Neural crest cell (in vitro differentiated cells): ENCODE measurements at regions not wholly inside any gene's neighbourhood (a gene's known extent, or its start where the extent isn't known, plus 50 kb on each side); places are given as distances from the start of the nearest gene placed in this dataset.

Experiments
- DNase-seq: peaks from one replicate; pipeline ENCODE4 v3.0.0; 2021; ENCODE audit warnings: low read depth, mixed read lengths, low spot score
- H3K27ac Mint-ChIP-seq: one replicate; pipeline ENCODE4 v1.8.0; 2021; ENCODE audit warnings: mild to moderate bottlenecking, mixed read lengths; ENCODE audit not compliant: unreplicated experiment
- H3K27me3 Mint-ChIP-seq: 2 replicates; pipeline ENCODE4 v1.8.0; 2021; ENCODE audit warnings: low read depth, mild to moderate bottlenecking, mixed read lengths
- H3K36me3 Mint-ChIP-seq: 2 replicates; pipeline ENCODE4 v1.8.0; 2021; ENCODE audit warnings: low read depth, mild to moderate bottlenecking, mixed read lengths
- H3K4me1 Mint-ChIP-seq: 2 replicates; pipeline ENCODE4 v1.8.0; 2021; ENCODE audit warnings: mixed read lengths
- H3K4me3 Mint-ChIP-seq: one replicate; pipeline ENCODE4 v1.8.0; 2021; ENCODE audit warnings: mild to moderate bottlenecking, mixed read lengths
- H3K9me3 Mint-ChIP-seq: 2 replicates; pipeline ENCODE4 v1.8.0; 2021; ENCODE audit warnings: mixed read lengths
- TF ChIP-seq, protein P1 (sequence below): fragments of 200-600 bp; sonication (generic); conservative IDR thresholded peaks from 2 replicates; pipeline ENCODE4 v1.5.0; 2021; ENCODE audit warnings: antibody characterized with exemption, mild to moderate bottlenecking

DNA sequence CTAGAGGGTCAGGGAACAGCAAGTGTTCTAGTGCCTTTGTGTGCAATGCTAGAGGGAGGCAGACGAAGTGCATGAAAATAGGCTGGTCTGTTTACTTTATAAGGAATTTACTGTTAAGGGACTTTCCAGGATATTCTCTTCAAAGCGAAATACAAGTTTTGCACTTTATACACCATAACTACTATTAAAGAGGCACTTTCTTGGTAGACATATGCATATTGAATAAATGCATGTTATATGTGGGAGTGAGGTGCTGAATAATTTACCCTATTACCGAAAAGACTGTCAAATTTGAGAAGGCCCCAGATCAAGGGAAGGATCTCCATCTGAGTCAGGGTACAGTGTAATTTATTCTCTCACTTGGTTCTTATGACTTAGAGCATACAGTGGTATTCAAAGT lies 310.5 kb downstream of the S1PR1 start:
- H3K36me3 Mint-ChIP-seq: no peaks in the 10 kb centered on the region
- no peak for DNase-seq
- H3K27ac Mint-ChIP-seq: no peak overlapping the region
- TF ChIP-seq, protein P1, sequence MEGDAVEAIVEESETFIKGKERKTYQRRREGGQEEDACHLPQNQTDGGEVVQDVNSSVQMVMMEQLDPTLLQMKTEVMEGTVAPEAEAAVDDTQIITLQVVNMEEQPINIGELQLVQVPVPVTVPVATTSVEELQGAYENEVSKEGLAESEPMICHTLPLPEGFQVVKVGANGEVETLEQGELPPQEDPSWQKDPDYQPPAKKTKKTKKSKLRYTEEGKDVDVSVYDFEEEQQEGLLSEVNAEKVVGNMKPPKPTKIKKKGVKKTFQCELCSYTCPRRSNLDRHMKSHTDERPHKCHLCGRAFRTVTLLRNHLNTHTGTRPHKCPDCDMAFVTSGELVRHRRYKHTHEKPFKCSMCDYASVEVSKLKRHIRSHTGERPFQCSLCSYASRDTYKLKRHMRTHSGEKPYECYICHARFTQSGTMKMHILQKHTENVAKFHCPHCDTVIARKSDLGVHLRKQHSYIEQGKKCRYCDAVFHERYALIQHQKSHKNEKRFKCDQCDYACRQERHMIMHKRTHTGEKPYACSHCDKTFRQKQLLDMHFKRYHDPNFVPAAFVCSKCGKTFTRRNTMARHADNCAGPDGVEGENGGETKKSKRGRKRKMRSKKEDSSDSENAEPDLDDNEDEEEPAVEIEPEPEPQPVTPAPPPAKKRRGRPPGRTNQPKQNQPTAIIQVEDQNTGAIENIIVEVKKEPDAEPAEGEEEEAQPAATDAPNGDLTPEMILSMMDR: no peak
- H3K4me3 Mint-ChIP-seq: no peak overlapping the region
- no peaks in the 10 kb centered on the region for H3K27me3 Mint-ChIP-seq
- no peaks in the 10 kb centered on the region for H3K9me3 Mint-ChIP-seq
- peaks cover 9% of the 10 kb centered on the region for H3K4me1 Mint-ChIP-seq

DNA sequence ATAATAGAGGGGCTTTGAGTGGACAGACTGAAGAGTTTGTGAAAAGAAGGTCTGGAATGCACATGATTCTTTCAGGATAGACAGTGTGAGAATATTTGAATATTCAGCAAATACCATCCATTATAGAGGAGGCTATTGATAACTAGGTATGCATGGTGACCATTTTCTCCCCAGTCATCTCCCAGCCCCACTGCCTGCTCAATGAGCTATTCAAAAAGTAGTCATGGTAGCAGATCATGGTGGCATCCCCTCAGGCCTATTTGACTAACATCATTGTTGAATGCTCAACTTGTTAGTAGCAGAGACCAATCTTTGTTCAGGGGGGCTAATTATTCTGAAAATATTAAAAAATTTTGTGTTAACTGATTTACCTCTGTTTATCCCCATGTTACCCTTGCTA lies 311.6 kb downstream of the S1PR1 start:
- no peak for DNase-seq
- H3K36me3 Mint-ChIP-seq: no peaks in the 10 kb centered on the region
- no peak overlapping the region for H3K4me3 Mint-ChIP-seq
- H3K4me1 Mint-ChIP-seq: peaks cover 9% of the 10 kb centered on the region
- TF ChIP-seq, protein P1: no peak
- no peaks in the 10 kb centered on the region for H3K27me3 Mint-ChIP-seq
- H3K9me3 Mint-ChIP-seq: no peaks in the 10 kb centered on the region
- peak overlapping the region; percentile 8 for H3K27ac Mint-ChIP-seq

DNA sequence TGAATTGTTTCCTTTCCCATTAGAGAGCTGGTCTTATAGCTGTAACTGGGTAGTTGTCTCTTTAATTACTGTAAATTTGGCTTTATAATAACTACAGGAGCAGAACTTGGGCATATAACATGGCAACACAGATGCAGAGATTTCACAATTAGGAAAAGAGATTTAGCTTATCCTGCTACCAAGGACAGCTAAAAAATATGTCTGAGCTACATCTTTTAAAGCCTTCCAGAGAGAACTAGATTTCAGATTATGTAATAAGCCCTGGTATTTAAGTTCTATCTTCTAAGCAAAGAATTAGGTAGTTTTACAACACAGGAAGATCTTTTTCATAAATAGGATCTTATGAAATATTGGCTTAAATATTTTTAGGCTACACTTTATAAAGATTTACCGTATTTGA lies 313.8 kb downstream of the S1PR1 start:
- Mint-ChIP-seq H3K36me3 (no peaks in the 10 kb centered on the region), H3K4me3 (no peak overlapping the region), H3K4me1 (peaks cover 9% of the 10 kb centered on the region), H3K27me3 (no peaks in the 10 kb centered on the region), H3K27ac (no peak overlapping the region), H3K9me3 (peaks cover 8% of the 10 kb centered on the region)
- DNase-seq: no peak
- TF ChIP-seq, protein P1: no peak

DNA sequence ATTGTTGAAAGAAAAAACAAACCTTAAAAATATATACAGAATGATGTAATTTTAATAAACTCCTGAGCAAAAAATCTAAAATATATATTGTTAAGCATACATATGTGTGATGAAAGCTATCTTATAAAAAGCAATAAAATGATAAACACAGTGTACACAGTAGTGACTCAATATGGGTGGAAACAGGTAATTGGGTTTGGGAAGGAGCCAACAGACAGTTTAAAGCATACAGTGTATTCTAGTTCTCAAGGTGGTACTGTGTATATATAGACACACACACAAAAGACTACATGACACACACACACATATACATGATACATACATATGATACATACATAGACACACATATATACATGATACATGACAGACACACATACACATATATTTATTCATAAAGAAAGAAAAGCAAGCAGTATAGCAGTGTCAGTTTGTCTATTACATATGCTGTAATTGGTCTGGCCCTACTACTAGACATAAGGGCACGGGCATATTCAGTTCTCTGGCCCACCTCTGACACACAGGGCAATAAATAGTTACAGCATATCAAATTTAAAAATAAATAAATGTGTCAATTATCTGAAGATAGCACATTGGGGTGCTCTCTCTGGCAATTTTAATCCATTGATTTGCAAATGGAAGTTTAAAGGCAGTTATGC lies 330.2 kb downstream of the S1PR1 start:
- H3K9me3 Mint-ChIP-seq: no peaks in the 10 kb centered on the region
- no peaks in the 10 kb centered on the region for H3K36me3 Mint-ChIP-seq
- H3K27me3 Mint-ChIP-seq: no peaks in the 10 kb centered on the region
- H3K4me3 Mint-ChIP-seq: no peak overlapping the region
- H3K27ac Mint-ChIP-seq: no peak overlapping the region
- DNase-seq: no peak
- no peaks in the 10 kb centered on the region for H3K4me1 Mint-ChIP-seq
- TF ChIP-seq, protein P1: no peak

DNA sequence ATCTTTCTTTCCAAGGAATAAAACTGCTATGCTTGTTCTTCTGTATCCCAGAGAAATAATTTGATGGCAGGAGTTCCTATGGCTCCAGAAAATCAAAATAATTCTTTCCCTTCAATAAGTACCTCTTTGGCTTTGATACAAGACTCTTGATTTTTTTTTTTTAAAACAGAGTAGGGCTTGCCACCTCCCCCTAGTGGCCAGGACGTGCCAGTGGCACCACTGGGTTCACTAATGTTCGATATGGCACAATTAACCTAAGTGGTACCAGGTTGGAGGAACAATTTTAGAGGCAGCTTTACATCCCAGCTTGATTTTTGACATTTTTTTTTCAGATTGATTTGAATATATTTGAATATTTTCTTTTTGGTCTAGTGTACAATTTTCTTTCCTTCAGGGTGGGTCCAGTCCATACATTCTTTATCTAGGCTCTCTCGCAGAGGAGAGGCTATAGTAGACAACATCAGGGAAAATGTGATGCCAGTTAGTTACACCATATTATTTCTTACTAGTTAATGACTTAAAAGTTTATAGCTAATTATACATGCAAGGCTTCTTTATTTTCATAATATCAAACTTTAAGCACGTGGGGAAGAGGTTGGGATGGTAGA lies 330.9 kb downstream of the S1PR1 start:
- peak; percentile 41 for DNase-seq
- H3K4me3 Mint-ChIP-seq: no peak overlapping the region
- H3K36me3 Mint-ChIP-seq: no peaks in the 10 kb centered on the region
- TF ChIP-seq, protein P1: peak; percentile 94
- H3K27me3 Mint-ChIP-seq: no peaks in the 10 kb centered on the region
- no peaks in the 10 kb centered on the region for H3K9me3 Mint-ChIP-seq
- H3K4me1 Mint-ChIP-seq: no peaks in the 10 kb centered on the region
- no peak overlapping the region for H3K27ac Mint-ChIP-seq
